Inferior parietal cortex (tissue), 1 donor: ENCODE measurements at regions not wholly inside any gene's neighbourhood (a gene's known extent, or its start where the extent isn't known, plus 50 kb on each side); places are given as distances from the start of the nearest gene placed in this dataset.
"Not testable (repeated sequence)": the region's sequence is repeated elsewhere in the genome, so short reads cannot be mapped to it uniquely, and the experiment has no call there.

ENCODE experiments used
- DNase-seq: peaks from one replicate; pipeline ENCODE4 v3.0.0-alpha.2; 2016; ENCODE audit errors: extremely low spot score

- DNase-seq: no peak
Measured at GRCh38 chr2:16907645-16908282, 242.1 kb upstream of the CYRIA start.

- DNase-seq: not testable (repeated sequence)
Measured at GRCh38 chr2:16905325-16905724, 239.7 kb upstream of the CYRIA start.

- no peak for DNase-seq
Measured at GRCh38 chr2:16900405-16901025, 234.9 kb upstream of the CYRIA start.

GRCh38 chr2:16899958-16900357 is 234.3 kb upstream of the CYRIA start:
- no peak for DNase-seq

GRCh38 chr2:16890081-16890480 is 224.4 kb upstream of the CYRIA start:
- no peak for DNase-seq

- DNase-seq: no peak
Measured at GRCh38 chr2:16885027-16885426, 219.4 kb upstream of the CYRIA start.

- DNase-seq: peak; percentile 37
Measured at GRCh38 chr2:16882706-16883105, 217.1 kb upstream of the CYRIA start.

- DNase-seq: no peak
Measured at GRCh38 chr2:16881122-16881521, 215.5 kb upstream of the CYRIA start.

GRCh38 chr2:16871411-16871810 is 205.8 kb upstream of the CYRIA start:
- no peak for DNase-seq

- peak; percentile 20 for DNase-seq
Measured at GRCh38 chr2:16870491-16871076, 204.9 kb upstream of the CYRIA start.

GRCh38 chr2:16869711-16870110 is 204.1 kb upstream of the CYRIA start:
- DNase-seq: peak; percentile 71

GRCh38 chr2:16862471-16862870 is 196.8 kb upstream of the CYRIA start:
- DNase-seq: no peak

GRCh38 chr2:16861530-16861929 is 195.9 kb upstream of the CYRIA start:
- DNase-seq: peak; percentile 45

- no peak for DNase-seq
Measured at GRCh38 chr2:16861111-16861510, 195.5 kb upstream of the CYRIA start.

GRCh38 chr2:16860627-16861026 is 195.0 kb upstream of the CYRIA start:
- no peak for DNase-seq

GRCh38 chr2:16855183-16855582 is 189.5 kb upstream of the CYRIA start:
- DNase-seq: no peak

- DNase-seq: no peak
Measured at GRCh38 chr2:16853088-16853487, 187.5 kb upstream of the CYRIA start.

GRCh38 chr2:16852651-16853050 is 187.0 kb upstream of the CYRIA start:
- no peak for DNase-seq

GRCh38 chr2:16851126-16851525 is 185.5 kb upstream of the CYRIA start:
- DNase-seq: no peak

- peak; percentile 40 for DNase-seq
Measured at GRCh38 chr2:16840496-16841172, 175.0 kb upstream of the CYRIA start.

GRCh38 chr2:16832910-16833309 is 167.3 kb upstream of the CYRIA start:
- DNase-seq: no peak

- DNase-seq: no peak
Measured at GRCh38 chr2:16828828-16829160, 163.2 kb upstream of the CYRIA start.
